ENCODE measurements at regions not wholly inside any gene's neighbourhood (a gene's known extent, or its start where the extent isn't known, plus 50 kb on each side); places are given as distances from the start of the nearest gene placed in this dataset.
"Not testable (repeated sequence)": the region's sequence is repeated elsewhere in the genome, so short reads cannot be mapped to it uniquely, and the experiment has no call there.

DNA sequence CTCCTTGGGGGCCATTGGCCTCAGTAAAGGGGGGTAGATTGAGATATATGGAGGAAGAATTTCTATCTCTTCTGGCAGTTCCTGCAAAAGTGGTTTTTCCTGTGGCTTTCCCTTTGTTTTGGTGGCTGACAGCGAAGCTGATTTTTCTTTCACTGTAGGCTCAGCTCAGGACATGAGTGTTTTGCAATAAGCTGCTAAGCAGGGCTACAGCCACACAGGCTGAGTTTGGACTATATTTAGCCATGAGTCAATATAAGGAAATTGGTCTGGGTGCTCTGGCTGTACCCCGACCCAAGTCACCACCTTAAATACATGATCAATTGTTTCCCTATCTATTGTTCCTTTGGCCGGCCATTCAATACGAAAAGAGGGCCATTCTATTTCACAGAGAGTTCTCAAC lies 212.7 kb upstream of the KCND2 start:
- ChIA-PET POLR2A (no interaction called here), CTCF (no interaction called here)
- TF ChIP-seq TARDBP (IDR thresholded peaks at IDR 0.05), result no peak
- no peak for TF ChIP-seq ZNF384 (IDR thresholded peaks at IDR 0.05)
- no peak for TF ChIP-seq SP1 (IDR thresholded peaks at IDR 0.05)
- no peak for TF ChIP-seq FOXA1 (IDR thresholded peaks at IDR 0.05)
- no peak for DNase-seq (ENCODE audit: extremely low spot score)

DNA sequence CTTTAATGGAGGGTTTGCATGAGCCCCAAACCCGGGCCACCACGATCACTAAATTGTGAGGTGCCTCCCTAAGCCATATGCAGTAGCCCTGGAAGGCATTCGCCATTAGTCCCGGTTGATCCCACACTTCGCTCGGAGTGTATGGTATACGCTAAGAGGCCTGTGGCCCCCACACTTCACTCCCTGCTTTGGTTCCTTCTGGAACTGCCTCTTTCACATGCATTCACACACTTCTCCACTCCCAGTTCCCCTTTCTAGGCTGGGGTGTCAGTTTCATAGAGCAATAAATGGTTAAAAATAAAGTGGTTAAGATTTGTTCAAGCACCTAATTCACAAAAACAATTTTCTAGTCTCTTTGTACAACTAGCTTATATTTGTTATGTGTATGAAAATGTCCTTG lies 212.1 kb upstream of the KCND2 start:
- TF ChIP-seq HDGF (IDR thresholded peaks at IDR 0.05; ENCODE audit: borderline replicate concordance), result no peak
- no peak for TF ChIP-seq BHLHE40 (IDR thresholded peaks at IDR 0.05; ENCODE audit: borderline replicate concordance)
- no peak for TF ChIP-seq SP1 (IDR thresholded peaks at IDR 0.05)
- TF ChIP-seq TARDBP (IDR thresholded peaks at IDR 0.05), result no peak
- no peak for TF ChIP-seq FOXM1 (IDR thresholded peaks at IDR 0.05; ENCODE audit: borderline replicate concordance)
- DNase-seq (ENCODE audit: extremely low spot score), result no peak
- ChIA-PET POLR2A (no interaction called here), CTCF (no interaction called here)

DNA sequence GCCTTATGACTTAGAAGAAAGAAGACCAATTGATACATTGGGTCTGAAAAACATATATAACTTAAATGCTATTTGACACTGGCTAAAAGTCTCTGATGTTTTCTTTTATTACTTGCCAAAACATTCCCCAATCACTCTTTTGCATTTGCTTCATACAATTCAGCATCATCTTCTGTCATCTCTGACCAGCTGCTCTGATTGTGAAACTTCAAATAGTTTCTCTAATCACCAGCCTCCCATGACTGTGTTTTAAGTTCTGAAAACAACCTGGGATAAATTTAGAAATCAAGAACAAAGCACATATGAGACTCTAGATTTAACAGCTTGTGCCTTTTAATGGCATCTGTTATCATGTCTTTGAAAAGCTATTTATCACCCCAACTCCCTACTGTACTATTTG lies 208.4 kb upstream of the KCND2 start:
- no peak for DNase-seq (ENCODE audit: extremely low spot score)
- TF ChIP-seq ZNF384 (IDR thresholded peaks at IDR 0.05), result no peak
- no peak for TF ChIP-seq NFRKB (IDR thresholded peaks at IDR 0.05)
- TF ChIP-seq ARNT (IDR thresholded peaks at IDR 0.05), result no peak
- no peak for TF ChIP-seq TARDBP (IDR thresholded peaks at IDR 0.05)
- no peak for TF ChIP-seq SP1 (IDR thresholded peaks at IDR 0.05)
- no peak for TF ChIP-seq FOXM1 (IDR thresholded peaks at IDR 0.05; ENCODE audit: borderline replicate concordance)
- no peak for TF ChIP-seq CTBP1 (IDR thresholded peaks at IDR 0.05; ENCODE audit: borderline replicate concordance)
- TF ChIP-seq, protein P1, sequence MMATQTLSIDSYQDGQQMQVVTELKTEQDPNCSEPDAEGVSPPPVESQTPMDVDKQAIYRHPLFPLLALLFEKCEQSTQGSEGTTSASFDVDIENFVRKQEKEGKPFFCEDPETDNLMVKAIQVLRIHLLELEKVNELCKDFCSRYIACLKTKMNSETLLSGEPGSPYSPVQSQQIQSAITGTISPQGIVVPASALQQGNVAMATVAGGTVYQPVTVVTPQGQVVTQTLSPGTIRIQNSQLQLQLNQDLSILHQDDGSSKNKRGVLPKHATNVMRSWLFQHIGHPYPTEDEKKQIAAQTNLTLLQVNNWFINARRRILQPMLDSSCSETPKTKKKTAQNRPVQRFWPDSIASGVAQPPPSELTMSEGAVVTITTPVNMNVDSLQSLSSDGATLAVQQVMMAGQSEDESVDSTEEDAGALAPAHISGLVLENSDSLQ (IDR thresholded peaks at IDR 0.05), result no peak
- TF ChIP-seq LEF1 (IDR thresholded peaks at IDR 0.05; ENCODE audit: borderline replicate concordance), result no peak
- no peak for TF ChIP-seq HDGF (IDR thresholded peaks at IDR 0.05; ENCODE audit: borderline replicate concordance)
- TF ChIP-seq L3MBTL2 (conservative IDR thresholded peaks at IDR 0.05), result no peak
- TF ChIP-seq FOXA1 (IDR thresholded peaks at IDR 0.05), result no peak
- TF ChIP-seq FOXK2 (IDR thresholded peaks at IDR 0.05), result no peak
- TF ChIP-seq ELF4 (IDR thresholded peaks at IDR 0.05), result no peak
- no peak for TF ChIP-seq SUZ12 (IDR thresholded peaks at IDR 0.05)
- no peak for TF ChIP-seq BHLHE40 (IDR thresholded peaks at IDR 0.05; ENCODE audit: borderline replicate concordance)
- ChIA-PET POLR2A (no interaction called here), CTCF (no interaction called here)

DNA sequence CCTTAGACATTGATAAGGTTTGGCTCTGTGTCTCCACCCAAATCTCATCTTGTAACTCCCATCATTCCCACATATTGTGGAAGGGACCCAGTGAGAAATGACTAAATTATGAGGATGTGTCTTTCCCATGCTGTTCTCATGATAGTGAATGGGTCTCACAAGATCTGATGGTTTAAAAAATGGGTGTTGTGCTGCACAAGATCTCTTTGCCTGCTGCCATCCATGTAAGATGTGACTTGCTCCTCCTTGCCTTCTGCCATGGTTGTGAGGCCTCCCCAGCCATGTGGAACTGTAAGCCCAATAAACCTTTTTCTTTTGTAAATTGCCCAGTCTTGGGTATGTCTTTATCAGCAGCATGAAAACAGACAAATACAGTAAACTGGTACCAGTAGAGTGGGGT lies 206.1 kb upstream of the KCND2 start:
- CTCF ChIA-PET; DNase-seq (ENCODE audit: extremely low spot score); POLR2A ChIA-PET: not testable (repeated sequence)

DNA sequence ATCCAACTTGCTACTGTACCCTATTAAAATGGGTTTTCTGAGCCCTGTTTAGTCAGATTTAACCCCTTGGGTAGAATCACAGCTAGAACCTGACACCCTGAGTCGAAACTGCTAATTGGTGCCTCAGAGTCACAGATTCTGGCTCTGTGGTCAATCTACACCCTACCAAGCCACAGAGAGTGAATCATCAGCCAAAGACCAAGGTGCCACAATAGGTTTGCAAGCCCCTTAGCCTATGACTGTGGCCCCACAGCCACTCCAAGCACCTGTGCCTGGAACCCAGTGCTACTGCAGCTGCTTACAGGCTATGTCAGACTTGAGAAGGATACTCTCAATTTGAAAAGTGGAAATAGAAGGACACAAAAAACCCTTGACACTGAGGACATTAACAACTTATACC lies 202.8 kb upstream of the KCND2 start:
- TF ChIP-seq LEF1 (IDR thresholded peaks at IDR 0.05; ENCODE audit: borderline replicate concordance) (no peak), FOXA1 (IDR thresholded peaks at IDR 0.05) (no peak), SP1 (IDR thresholded peaks at IDR 0.05) (no peak), FOXM1 (IDR thresholded peaks at IDR 0.05; ENCODE audit: borderline replicate concordance) (no peak), FOXK2 (IDR thresholded peaks at IDR 0.05) (no peak), BHLHE40 (IDR thresholded peaks at IDR 0.05; ENCODE audit: borderline replicate concordance) (no peak)
- TF ChIP-seq, protein P1 (IDR thresholded peaks at IDR 0.05), result no peak
- DNase-seq (ENCODE audit: extremely low spot score), result no peak
- ChIA-PET CTCF (no interaction called here), POLR2A (no interaction called here)

DNA sequence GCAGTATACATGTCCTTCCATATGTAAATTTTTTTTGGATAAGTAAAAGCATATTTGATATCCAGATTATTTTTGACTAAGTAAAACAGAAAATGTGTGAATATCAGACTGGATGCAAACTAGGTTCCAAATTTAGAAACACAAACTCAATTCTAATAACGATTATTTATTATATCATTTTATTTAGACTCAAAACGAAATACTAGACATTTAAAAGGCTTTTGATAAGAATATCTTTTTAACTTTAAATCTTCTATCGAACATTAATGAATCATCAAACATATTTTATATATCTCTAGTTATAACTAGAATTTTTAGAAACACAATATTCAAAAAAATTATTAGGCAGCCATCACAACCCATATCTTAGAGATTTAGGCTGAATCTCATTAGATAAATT lies 195.2 kb upstream of the KCND2 start:
- TF ChIP-seq ELF4 (IDR thresholded peaks at IDR 0.05), result no peak
- TF ChIP-seq, protein P1 (IDR thresholded peaks at IDR 0.05), result no peak
- TF ChIP-seq TARDBP (IDR thresholded peaks at IDR 0.05), result no peak
- no peak for TF ChIP-seq ZNF384 (IDR thresholded peaks at IDR 0.05)
- no peak for TF ChIP-seq BHLHE40 (IDR thresholded peaks at IDR 0.05; ENCODE audit: borderline replicate concordance)
- no peak for TF ChIP-seq ARNT (IDR thresholded peaks at IDR 0.05)
- no peak for TF ChIP-seq L3MBTL2 (conservative IDR thresholded peaks at IDR 0.05)
- TF ChIP-seq LEF1 (IDR thresholded peaks at IDR 0.05; ENCODE audit: borderline replicate concordance), result no peak
- no peak for TF ChIP-seq HDGF (IDR thresholded peaks at IDR 0.05; ENCODE audit: borderline replicate concordance)
- no peak for TF ChIP-seq SP1 (IDR thresholded peaks at IDR 0.05)
- TF ChIP-seq FOXM1 (IDR thresholded peaks at IDR 0.05; ENCODE audit: borderline replicate concordance), result no peak
- CTCF ChIA-PET, result no interaction called here
- no peak for DNase-seq (ENCODE audit: extremely low spot score)
- POLR2A ChIA-PET, result no interaction called here

DNA sequence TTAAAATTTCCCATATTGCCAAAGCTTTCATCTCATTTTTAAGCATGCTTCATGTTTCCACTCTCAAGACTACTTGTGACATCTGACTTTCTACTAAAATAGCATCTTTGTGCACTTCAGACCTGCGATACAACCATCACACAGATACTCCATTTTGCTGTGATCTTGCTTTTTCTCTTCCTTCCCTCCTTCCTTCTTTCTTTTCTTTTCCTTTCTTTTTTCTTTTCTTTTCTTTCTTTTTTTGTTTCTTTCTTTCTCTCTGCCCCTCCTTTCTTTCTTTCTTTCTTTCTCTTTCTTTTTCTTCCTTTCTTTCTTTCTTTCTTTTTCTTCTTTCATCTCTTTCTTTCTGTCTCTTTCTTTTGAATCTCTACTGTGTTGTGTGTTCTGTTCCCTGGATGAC lies 194.0 kb upstream of the KCND2 start:
- ChIA-PET POLR2A (no interaction called here), CTCF (no interaction called here)
- TF ChIP-seq TARDBP (IDR thresholded peaks at IDR 0.05) (no peak), LEF1 (IDR thresholded peaks at IDR 0.05; ENCODE audit: borderline replicate concordance) (no peak), NFRKB (IDR thresholded peaks at IDR 0.05) (no peak), SUZ12 (IDR thresholded peaks at IDR 0.05) (no peak), FOXK2 (IDR thresholded peaks at IDR 0.05) (no peak), BHLHE40 (IDR thresholded peaks at IDR 0.05; ENCODE audit: borderline replicate concordance) (no peak), FOXM1 (IDR thresholded peaks at IDR 0.05; ENCODE audit: borderline replicate concordance) (no peak), ZNF384 (IDR thresholded peaks at IDR 0.05) (no peak), ELF4 (IDR thresholded peaks at IDR 0.05) (no peak), L3MBTL2 (conservative IDR thresholded peaks at IDR 0.05) (no peak), SP1 (IDR thresholded peaks at IDR 0.05) (no peak), CTBP1 (IDR thresholded peaks at IDR 0.05; ENCODE audit: borderline replicate concordance) (no peak), ARNT (IDR thresholded peaks at IDR 0.05) (no peak), FOXA1 (IDR thresholded peaks at IDR 0.05) (no peak), HDGF (IDR thresholded peaks at IDR 0.05; ENCODE audit: borderline replicate concordance) (no peak)
- TF ChIP-seq, protein P1 (IDR thresholded peaks at IDR 0.05), result no peak
- DNase-seq (ENCODE audit: extremely low spot score), result no peak
